Fibroblast of gingiva (primary cell): ENCODE measurements at regions not wholly inside any gene's neighbourhood (a gene's known extent, or its start where the extent isn't known, plus 50 kb on each side); places are given as distances from the start of the nearest gene placed in this dataset.

Experiments used
- DNase-seq: peaks from one replicate; pipeline ENCODE4 v3.0.0-alpha.2; 2011; ENCODE audit warnings: low read depth

- DNase-seq = no peak
Observed at GRCh38 chr3:72436863-72437592, 411.2 kb downstream of the SHQ1 start.

GRCh38 chr3:72434296-72434695 lies 413.9 kb downstream of the SHQ1 start:
- DNase-seq = no peak

GRCh38 chr3:72432246-72432645 lies 416.0 kb downstream of the SHQ1 start:
- DNase-seq = no peak

GRCh38 chr3:72429589-72430353 lies 418.5 kb downstream of the SHQ1 start:
- no peak for DNase-seq

- no peak for DNase-seq
Observed at GRCh38 chr3:72428803-72429202, 419.4 kb downstream of the SHQ1 start.

GRCh38 chr3:72427624-72428023 lies 420.6 kb downstream of the SHQ1 start:
- DNase-seq = no peak

- DNase-seq = no peak
Observed at GRCh38 chr3:72426618-72427397, 421.4 kb downstream of the SHQ1 start.

GRCh38 chr3:72423643-72424042 lies 424.6 kb downstream of the SHQ1 start:
- no peak for DNase-seq

- no peak for DNase-seq
Observed at GRCh38 chr3:72421786-72422185, 426.5 kb downstream of the SHQ1 start.

GRCh38 chr3:72421126-72421525 lies 427.1 kb downstream of the SHQ1 start:
- DNase-seq = no peak

- no peak for DNase-seq
Observed at GRCh38 chr3:72418856-72419255, 429.4 kb downstream of the SHQ1 start.

GRCh38 chr3:72418244-72418643 lies 430.0 kb downstream of the SHQ1 start:
- no peak for DNase-seq

GRCh38 chr3:72414481-72415016 lies 433.7 kb downstream of the SHQ1 start:
- DNase-seq = no peak

GRCh38 chr3:72413228-72413627 lies 435.0 kb downstream of the SHQ1 start:
- DNase-seq = no peak

GRCh38 chr3:72412340-72412956 lies 435.8 kb downstream of the SHQ1 start:
- DNase-seq = no peak

GRCh38 chr3:72411843-72412242 lies 436.4 kb downstream of the SHQ1 start:
- no peak for DNase-seq

- DNase-seq = no peak
Observed at GRCh38 chr3:72411126-72411525, 437.1 kb downstream of the SHQ1 start.

- no peak for DNase-seq
Observed at GRCh38 chr3:72408983-72409779, 439.1 kb downstream of the SHQ1 start.

- DNase-seq = no peak
Observed at GRCh38 chr3:72407766-72408165, 440.5 kb downstream of the SHQ1 start.

- no peak for DNase-seq
Observed at GRCh38 chr3:72405943-72406566, 442.2 kb downstream of the SHQ1 start.
